HEK293T (cell line): ENCODE measurements at regions not wholly inside any gene's neighbourhood (a gene's known extent, or its start where the extent isn't known, plus 50 kb on each side); places are given as distances from the start of the nearest gene placed in this dataset.

Experiments used
- CTCF ChIA-PET: fragments of 350-600 bp; formaldehyde crosslinking; extraction: SDS; loops from one replicate; lab custom pipeline; 2021; ENCODE audit warnings: antibody characterized with exemption, inconsistent platforms; lab: Yijun Ruan, JAX
- POLR2A ChIA-PET: fragments of 350-600 bp; formaldehyde crosslinking; extraction: SDS; loops from one replicate; lab custom pipeline; 2020; ENCODE audit warnings: antibody characterized with exemption, inconsistent platforms; lab: Yijun Ruan, JAX
- DNase-seq: peaks from one replicate; pipeline ENCODE4 v3.0.0; 2012; ENCODE audit warnings: mixed read lengths; ENCODE audit errors: extremely low spot score
- ARNT ChIP-seq: fragments of 450-650 bp; IDR thresholded peaks from 2 replicates; pipeline ENCODE4 v1.6.1; 2017; ENCODE audit warnings: mild to moderate bottlenecking
- BHLHE40 ChIP-seq: fragments of 450-650 bp; IDR thresholded peaks from 2 replicates; pipeline ENCODE4 v1.6.1; 2016; ENCODE audit warnings: mild to moderate bottlenecking, moderate library complexity, borderline replicate concordance
- CTBP1 ChIP-seq: fragments of 450-650 bp; IDR thresholded peaks from 2 replicates; pipeline ENCODE4 v1.6.1; 2016; ENCODE audit warnings: borderline replicate concordance
- ELF4 ChIP-seq: fragments of 450-650 bp; IDR thresholded peaks from 2 replicates; pipeline ENCODE4 v1.6.1; 2017; ENCODE audit warnings: antibody characterized with exemption
- FOXA1 ChIP-seq: fragments of 450-650 bp; IDR thresholded peaks from 2 replicates; pipeline ENCODE4 v1.6.1; 2016; ENCODE audit warnings: mild to moderate bottlenecking
- FOXK2 ChIP-seq: fragments of 450-650 bp; IDR thresholded peaks from 2 replicates; pipeline ENCODE4 v1.6.1; 2016; ENCODE audit warnings: mild to moderate bottlenecking
- FOXM1 ChIP-seq: fragments of 450-650 bp; IDR thresholded peaks from 2 replicates; pipeline ENCODE4 v1.6.1; 2017; ENCODE audit warnings: mild to moderate bottlenecking, borderline replicate concordance
- HDGF ChIP-seq: fragments of 450-650 bp; IDR thresholded peaks from 2 replicates; pipeline ENCODE4 v1.6.1; 2017; ENCODE audit warnings: antibody characterized with exemption, borderline replicate concordance
- L3MBTL2 ChIP-seq: fragments of 450-650 bp; conservative IDR thresholded peaks from 2 replicates; pipeline ENCODE4 v1.6.1; 2016; ENCODE audit warnings: mild to moderate bottlenecking
- LEF1 ChIP-seq: fragments of 450-650 bp; IDR thresholded peaks from 2 replicates; pipeline ENCODE4 v1.6.1; 2017; ENCODE audit warnings: mild to moderate bottlenecking, borderline replicate concordance
- NFRKB ChIP-seq: fragments of 450-650 bp; IDR thresholded peaks from 2 replicates; pipeline ENCODE4 v1.6.1; 2016; ENCODE audit warnings: mild to moderate bottlenecking, moderate library complexity
- SP1 ChIP-seq: fragments of 450-650 bp; IDR thresholded peaks from 2 replicates; pipeline ENCODE4 v1.6.1; 2017
- SUZ12 ChIP-seq: fragments of 450-650 bp; IDR thresholded peaks from 2 replicates; pipeline ENCODE4 v1.6.1; 2016; ENCODE audit warnings: mild to moderate bottlenecking
- TARDBP ChIP-seq: fragments of 450-650 bp; IDR thresholded peaks from 2 replicates; pipeline ENCODE4 v1.6.1; 2016
- ZNF384 ChIP-seq: fragments of 450-650 bp; IDR thresholded peaks from 2 replicates; pipeline ENCODE4 v1.6.1; 2016
- TF ChIP-seq, protein P1 (sequence below): fragments of 450-650 bp; IDR thresholded peaks from 2 replicates; pipeline ENCODE4 v1.6.1; 2016

DNA sequence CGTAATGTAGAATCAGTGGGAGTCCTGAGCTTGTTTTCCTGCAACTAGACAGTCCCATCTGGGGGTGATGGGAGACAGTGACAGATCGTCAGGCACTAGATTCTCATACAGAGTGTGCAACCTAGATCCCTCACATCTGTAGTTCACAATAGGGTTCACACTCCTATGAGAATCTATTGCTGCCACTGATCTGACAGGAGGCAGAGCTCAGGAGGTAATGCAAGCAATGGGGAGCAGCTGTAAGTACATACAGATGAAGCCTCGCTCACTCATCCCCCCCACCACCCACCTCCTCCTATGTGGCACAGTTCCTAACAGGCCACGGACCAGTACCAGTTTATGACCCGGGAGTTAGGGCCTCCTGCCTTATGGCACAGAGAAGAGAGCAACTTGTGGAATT lies 116.2 kb upstream of the PIK3R1 start:
- ChIA-PET POLR2A (no interaction called here), CTCF (no interaction called here)
- TF ChIP-seq L3MBTL2 (no peak), ZNF384 (no peak), ELF4 (no peak), FOXA1 (no peak), SUZ12 (no peak), SP1 (no peak), TARDBP (no peak), BHLHE40 (no peak), FOXM1 (no peak), NFRKB (no peak), CTBP1 (no peak), HDGF (no peak)
- TF ChIP-seq, protein P1, sequence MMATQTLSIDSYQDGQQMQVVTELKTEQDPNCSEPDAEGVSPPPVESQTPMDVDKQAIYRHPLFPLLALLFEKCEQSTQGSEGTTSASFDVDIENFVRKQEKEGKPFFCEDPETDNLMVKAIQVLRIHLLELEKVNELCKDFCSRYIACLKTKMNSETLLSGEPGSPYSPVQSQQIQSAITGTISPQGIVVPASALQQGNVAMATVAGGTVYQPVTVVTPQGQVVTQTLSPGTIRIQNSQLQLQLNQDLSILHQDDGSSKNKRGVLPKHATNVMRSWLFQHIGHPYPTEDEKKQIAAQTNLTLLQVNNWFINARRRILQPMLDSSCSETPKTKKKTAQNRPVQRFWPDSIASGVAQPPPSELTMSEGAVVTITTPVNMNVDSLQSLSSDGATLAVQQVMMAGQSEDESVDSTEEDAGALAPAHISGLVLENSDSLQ, result no peak
- no peak for DNase-seq

DNA sequence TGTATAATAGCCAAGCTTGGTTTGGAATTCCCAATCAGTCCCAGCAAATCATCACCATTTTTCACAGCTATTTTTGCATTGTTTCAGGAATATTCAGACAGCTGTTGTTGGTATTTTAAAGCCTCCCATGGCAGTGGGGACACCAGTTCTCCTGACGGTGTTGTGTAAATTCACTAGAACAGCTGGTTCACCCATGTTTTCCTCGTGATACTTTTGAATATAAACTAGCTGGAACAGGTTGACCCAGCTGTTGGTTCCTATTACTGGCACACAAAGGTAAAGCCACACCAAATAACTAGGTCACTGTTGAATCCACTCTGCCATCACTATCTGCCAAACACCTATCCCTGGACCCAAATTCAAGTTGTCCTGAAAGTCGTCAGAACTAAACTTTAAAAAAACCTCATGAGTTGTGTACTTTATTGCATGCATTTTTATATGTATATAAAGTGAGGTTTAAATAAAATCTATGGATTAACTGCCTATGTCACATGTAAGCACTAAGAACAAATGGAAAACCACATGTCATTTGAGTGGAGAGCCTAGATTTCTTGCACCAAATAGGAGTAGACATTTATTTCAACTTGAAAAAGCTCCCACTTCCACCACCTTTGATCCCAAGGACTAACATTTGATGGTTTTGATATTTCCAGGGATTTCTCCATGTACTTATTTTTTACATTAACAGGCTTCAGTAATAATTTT lies 121.9 kb upstream of the PIK3R1 start:
- CTCF ChIA-PET, result no interaction called here
- no peak for DNase-seq
- POLR2A ChIA-PET, result no interaction called here
- no peak for TF ChIP-seq ARNT
- no peak for TF ChIP-seq L3MBTL2
- no peak for TF ChIP-seq HDGF
- TF ChIP-seq ELF4, result no peak
- TF ChIP-seq BHLHE40, result no peak
- TF ChIP-seq CTBP1, result no peak
- no peak for TF ChIP-seq FOXM1
- no peak for TF ChIP-seq NFRKB
- no peak for TF ChIP-seq TARDBP
- no peak for TF ChIP-seq LEF1
- no peak for TF ChIP-seq FOXK2
- TF ChIP-seq, protein P1, result no peak
- TF ChIP-seq ZNF384, result no peak
- no peak for TF ChIP-seq FOXA1
- no peak for TF ChIP-seq SP1
- TF ChIP-seq SUZ12, result no peak

DNA sequence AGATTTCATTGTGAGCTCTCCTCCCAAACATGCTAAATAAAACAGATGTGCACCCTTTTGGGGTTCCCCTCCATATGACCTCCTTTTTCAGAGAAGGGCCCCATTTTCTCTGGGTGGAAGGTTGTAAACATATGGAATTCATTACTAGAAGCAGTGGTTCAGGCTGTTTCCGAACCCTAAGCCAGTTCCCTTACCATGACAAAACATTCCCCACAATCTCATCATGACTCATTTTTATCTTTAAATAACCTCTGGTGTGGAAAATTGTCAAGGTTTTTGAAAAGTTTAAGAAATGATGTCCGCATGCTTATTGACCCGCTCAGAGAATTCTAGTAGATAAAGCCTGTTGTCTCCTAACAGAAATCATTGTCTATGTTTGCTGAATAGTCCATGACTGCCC lies 127.3 kb upstream of the PIK3R1 start:
- CTCF ChIA-PET, result no interaction called here
- TF ChIP-seq ELF4 (no peak), LEF1 (no peak), SP1 (no peak), BHLHE40 (no peak), ZNF384 (no peak), HDGF (no peak), ARNT (no peak), FOXK2 (no peak), FOXA1 (no peak)
- DNase-seq, result no peak
- POLR2A ChIA-PET, result no interaction called here

DNA sequence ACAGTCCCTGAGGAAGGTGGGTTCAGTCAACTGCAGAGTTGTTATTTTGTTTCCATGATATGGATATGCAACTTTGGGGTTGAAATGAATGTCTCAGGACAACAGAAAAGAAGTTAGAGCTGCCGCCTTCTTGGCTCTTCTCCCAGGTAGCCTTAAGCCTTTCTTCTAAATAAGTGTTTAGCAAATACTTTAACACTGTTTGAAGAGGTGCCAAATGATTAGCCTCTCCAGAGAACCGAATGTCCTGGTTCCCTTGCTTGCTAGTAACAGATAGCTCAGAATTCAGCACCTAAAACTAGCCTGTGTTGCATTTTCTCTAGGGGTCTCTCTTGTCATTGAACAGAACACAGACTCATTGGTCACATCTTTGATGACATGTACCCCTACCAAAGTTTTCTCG lies 127.7 kb upstream of the PIK3R1 start:
- DNase-seq, result no peak
- POLR2A ChIA-PET, result no interaction called here
- TF ChIP-seq ZNF384 (no peak), SUZ12 (no peak), HDGF (no peak), L3MBTL2 (no peak), FOXK2 (no peak), ARNT (no peak), NFRKB (no peak)
- CTCF ChIA-PET, result no interaction called here

DNA sequence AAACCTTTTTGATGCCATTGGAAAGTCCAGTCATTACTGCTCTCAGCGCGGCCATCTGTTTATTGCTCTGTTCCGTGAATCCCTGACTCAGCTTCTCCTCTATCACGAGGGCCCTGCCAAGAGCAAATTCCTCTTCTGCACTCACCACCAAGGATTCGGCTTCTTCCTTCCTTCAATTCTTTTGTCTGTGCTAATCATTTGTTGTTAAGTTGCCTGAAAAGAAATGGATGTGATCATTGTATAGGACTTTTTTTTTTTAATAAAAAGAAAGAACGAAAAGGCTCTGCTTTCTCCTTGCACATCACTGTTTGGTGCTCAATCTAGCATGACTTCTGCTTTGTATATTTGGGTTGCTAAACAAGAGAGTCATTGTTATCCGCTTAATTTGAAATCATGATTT lies 128.7 kb upstream of the PIK3R1 start:
- no peak for TF ChIP-seq SP1
- TF ChIP-seq LEF1, result no peak
- no peak for TF ChIP-seq BHLHE40
- TF ChIP-seq, protein P1, result no peak
- DNase-seq, result no peak
- ChIA-PET CTCF (no interaction called here), POLR2A (no interaction called here)

DNA sequence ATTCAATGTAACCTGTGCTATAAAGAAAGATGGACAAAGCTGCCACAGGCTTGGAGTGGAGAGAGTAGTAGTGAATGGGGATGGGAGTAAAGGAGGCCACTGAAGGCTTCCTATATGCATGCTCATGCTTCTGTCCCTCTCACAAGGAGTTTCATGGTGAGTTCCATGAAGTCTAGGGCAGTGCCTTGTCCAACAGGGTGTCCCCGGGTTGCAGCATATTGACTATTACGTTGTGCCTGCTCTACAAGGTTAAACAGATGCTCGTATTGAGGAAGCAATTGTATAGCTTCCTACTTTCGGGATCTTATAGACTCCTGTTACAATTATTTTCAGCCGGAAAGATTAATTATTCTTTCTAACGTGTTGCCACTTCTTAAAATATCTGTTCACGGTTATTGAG lies 129.1 kb upstream of the PIK3R1 start:
- ChIA-PET POLR2A (no interaction called here), CTCF (no interaction called here)
- DNase-seq, result no peak
- no peak for TF ChIP-seq FOXK2
- TF ChIP-seq ARNT, result no peak
- no peak for TF ChIP-seq L3MBTL2

DNA sequence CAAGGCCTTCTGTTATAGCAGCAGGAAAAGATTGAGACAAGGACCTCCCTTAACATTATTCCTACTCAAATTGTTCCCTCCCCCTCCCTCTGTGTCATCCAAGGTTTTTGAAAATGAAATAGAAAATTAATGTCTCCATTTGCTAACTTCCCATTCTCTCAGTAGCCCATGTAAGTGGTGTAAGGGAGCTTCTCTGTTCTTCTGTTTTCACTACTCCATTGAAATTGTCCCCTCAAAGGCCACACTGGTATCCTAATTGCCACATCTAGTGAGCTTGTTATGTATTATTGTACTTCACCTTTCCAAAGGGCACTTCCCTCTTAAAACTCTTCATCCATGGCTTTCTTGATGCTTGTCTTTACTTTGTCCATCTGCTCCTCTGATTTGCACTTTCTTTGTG lies 131.2 kb upstream of the PIK3R1 start:
- CTCF ChIA-PET, result no interaction called here

More for the DNA sequence above, 131.2 kb upstream of the PIK3R1 start:
- POLR2A ChIA-PET, result no interaction called here
- TF ChIP-seq BHLHE40 (no peak), ARNT (no peak), LEF1 (no peak), ZNF384 (no peak), L3MBTL2 (no peak), FOXM1 (no peak), SP1 (no peak), CTBP1 (no peak), FOXK2 (no peak), NFRKB (no peak), TARDBP (no peak), SUZ12 (no peak), ELF4 (no peak)
- TF ChIP-seq, protein P1, result no peak
- no peak for DNase-seq
